ENCODE measurements at regions not wholly inside any gene's neighbourhood (a gene's known extent, or its start where the extent isn't known, plus 50 kb on each side); places are given as distances from the start of the nearest gene placed in this dataset.

GRCh38 chr10:128481152-128481840, 355.1 kb upstream of the MKI67 start:
- peaks cover 0 to 3% of the 10 kb centered on the region in 2 donors for H3K9me3 ChIP-seq (replicated peaks in 1 of 2; ENCODE audit: control insufficient read depth in 2 of 2, insufficient read depth in 1 of 2, low read depth in 1 of 2, low read length in 2 of 2)
- H4K8ac ChIP-seq (ENCODE audit: low read depth, low read length) = no peak overlapping the region
- H2AK5ac ChIP-seq (ENCODE audit: low read depth, low read length) = no peak overlapping the region
- no peak overlapping the region for H3K14ac ChIP-seq (ENCODE audit: low read length)
- H2AFZ ChIP-seq (ENCODE audit: low read length) = no peak overlapping the region
- H3K27ac ChIP-seq (replicated peaks; ENCODE audit: low read length) = no peak overlapping the region
- H3K4ac ChIP-seq (ENCODE audit: low read length) = no peak overlapping the region
- H3K27me3 ChIP-seq (ENCODE audit: control insufficient read depth in 3 of 3, insufficient read depth in 3 of 3, low read depth in 1 of 3, low read length in 3 of 3) = no peaks in the 10 kb centered on the region
- no peak for DNase-seq (ENCODE audit: low spot score)
- H2BK15ac ChIP-seq (ENCODE audit: low read length) = no peak overlapping the region
- no peaks in the 10 kb centered on the region for H3K36me3 ChIP-seq (replicated peaks in 1 of 2; ENCODE audit: control insufficient read depth in 2 of 2, insufficient read depth in 2 of 2, low read length in 2 of 2)
- H3K4me3 ChIP-seq (ENCODE audit: low read length in 2 of 2) = no peak overlapping the region
- no peak overlapping the region for H2BK5ac ChIP-seq (ENCODE audit: low read length)
- WGBS, 2 donors (ENCODE audit: extremely low coverage in 2 of 2, insufficient read length in 2 of 2, insufficient replicate concordance in 1 of 2) = no CpG with 5 or more reads among the region's 21 CpGs
- no peak overlapping the region for H3K18ac ChIP-seq (ENCODE audit: low read length)
- H2BK120ac ChIP-seq (ENCODE audit: low read depth, low read length) = no peak overlapping the region
- no peaks in the 10 kb centered on the region for H3K4me1 ChIP-seq (ENCODE audit: control insufficient read depth in 2 of 2, insufficient read depth in 1 of 2, low read depth in 1 of 2, low read length in 2 of 2)
- no peak overlapping the region for H4K91ac ChIP-seq (ENCODE audit: low read depth, low read length, poor library complexity)
- no peak overlapping the region for H3K4me2 ChIP-seq (ENCODE audit: insufficient read depth, low read length, poor library complexity, severe bottlenecking)
- no peak overlapping the region for H3K23ac ChIP-seq (ENCODE audit: low read depth, low read length, poor library complexity)
- no peak overlapping the region for H2BK12ac ChIP-seq (ENCODE audit: low read length)
- no peak overlapping the region for H3K9ac ChIP-seq (ENCODE audit: low read depth, low read length, poor library complexity)
- H3K79me1 ChIP-seq (ENCODE audit: low read depth, low read length) = no peaks in the 10 kb centered on the region

- Histone ChIP-seq H3K27ac (replicated peaks; ENCODE audit: low read length) (no peak overlapping the region), H3K9me3 (replicated peaks in 1 of 2; ENCODE audit: control insufficient read depth in 2 of 2, insufficient read depth in 1 of 2, low read depth in 1 of 2, low read length in 2 of 2) (peaks cover 0 to 3% of the 10 kb centered on the region in 2 donors), H2AFZ (ENCODE audit: low read length) (no peak overlapping the region), H3K18ac (ENCODE audit: low read length) (peak overlapping the region; percentile 6), H3K4me1 (ENCODE audit: control insufficient read depth in 2 of 2, insufficient read depth in 1 of 2, low read depth in 1 of 2, low read length in 2 of 2) (no peaks in the 10 kb centered on the region), H4K91ac (ENCODE audit: low read depth, low read length, poor library complexity) (no peak overlapping the region), H4K8ac (ENCODE audit: low read depth, low read length) (no peak overlapping the region), H3K27me3 (ENCODE audit: control insufficient read depth in 3 of 3, insufficient read depth in 3 of 3, low read depth in 1 of 3, low read length in 3 of 3) (no peaks in the 10 kb centered on the region), H3K4ac (ENCODE audit: low read length) (no peak overlapping the region), H2BK12ac (ENCODE audit: low read length) (no peak overlapping the region), H3K9ac (ENCODE audit: low read depth, low read length, poor library complexity) (no peak overlapping the region), H2BK120ac (ENCODE audit: low read depth, low read length) (no peak overlapping the region), H3K4me3 (ENCODE audit: low read length in 2 of 2) (no peak overlapping the region), H2BK15ac (ENCODE audit: low read length) (no peak overlapping the region), H3K4me2 (ENCODE audit: insufficient read depth, low read length, poor library complexity, severe bottlenecking) (no peak overlapping the region), H3K79me1 (ENCODE audit: low read depth, low read length) (no peaks in the 10 kb centered on the region), H2BK5ac (ENCODE audit: low read length) (no peak overlapping the region), H3K36me3 (replicated peaks in 1 of 2; ENCODE audit: control insufficient read depth in 2 of 2, insufficient read depth in 2 of 2, low read length in 2 of 2) (no peaks in the 10 kb centered on the region), H3K14ac (ENCODE audit: low read length) (no peak overlapping the region), H3K23ac (ENCODE audit: low read depth, low read length, poor library complexity) (no peak overlapping the region), H2AK5ac (ENCODE audit: low read depth, low read length) (no peak overlapping the region)
- no peak for DNase-seq (ENCODE audit: low spot score)
- no CpG with 5 or more reads among the region's 7 CpGs for WGBS, 2 donors (ENCODE audit: extremely low coverage in 2 of 2, insufficient read length in 2 of 2, insufficient replicate concordance in 1 of 2)
These were observed 355.8 kb upstream of the MKI67 start for GRCh38 chr10:128482052-128482451.

DNA sequence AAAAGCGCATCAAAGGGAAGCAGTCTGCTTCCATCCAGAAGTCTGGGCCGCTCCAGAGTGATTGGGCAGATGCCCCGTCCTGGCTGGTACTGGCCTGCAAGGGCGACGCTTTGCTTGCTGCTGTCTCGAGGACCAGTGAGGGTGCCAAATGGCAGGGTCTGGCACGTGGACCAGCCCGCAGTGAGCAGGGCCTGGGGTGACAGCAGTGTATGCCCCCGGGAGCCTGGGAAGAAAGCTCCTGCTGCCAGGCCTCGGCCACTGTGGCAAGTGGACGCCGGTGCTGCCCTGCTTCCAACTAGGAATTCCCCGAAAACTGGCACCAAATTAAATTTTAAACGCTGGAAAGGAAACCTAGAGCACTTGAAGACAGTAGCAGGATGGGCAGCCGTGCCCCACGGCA, 357.0 kb upstream of the MKI67 start:
- no peaks in the 10 kb centered on the region for H3K4me1 ChIP-seq (ENCODE audit: control insufficient read depth in 2 of 2, insufficient read depth in 1 of 2, low read depth in 1 of 2, low read length in 2 of 2)
- no peak overlapping the region for H2BK120ac ChIP-seq (ENCODE audit: low read depth, low read length)
- WGBS, 2 donors (ENCODE audit: extremely low coverage in 2 of 2, insufficient read length in 2 of 2, insufficient replicate concordance in 1 of 2) = no CpG with 5 or more reads among the region's 16 CpGs
- no peaks in the 10 kb centered on the region for H3K79me1 ChIP-seq (ENCODE audit: low read depth, low read length)
- H3K4me3 ChIP-seq (ENCODE audit: low read length in 2 of 2) = no peak overlapping the region
- no peak overlapping the region for H3K18ac ChIP-seq (ENCODE audit: low read length)
- no peak overlapping the region for H2BK15ac ChIP-seq (ENCODE audit: low read length)
- peak overlapping the region; percentile 18 for H2AK5ac ChIP-seq (ENCODE audit: low read depth, low read length)
- H3K4ac ChIP-seq (ENCODE audit: low read length) = no peak overlapping the region
- H4K91ac ChIP-seq (ENCODE audit: low read depth, low read length, poor library complexity) = no peak overlapping the region
- H3K14ac ChIP-seq (ENCODE audit: low read length) = peak overlapping the region; percentile 78
- H3K27ac ChIP-seq (replicated peaks; ENCODE audit: low read length) = no peak overlapping the region
- no peak overlapping the region for H3K9ac ChIP-seq (ENCODE audit: low read depth, low read length, poor library complexity)
- no peak overlapping the region for H3K23ac ChIP-seq (ENCODE audit: low read depth, low read length, poor library complexity)
- H2BK5ac ChIP-seq (ENCODE audit: low read length) = no peak overlapping the region
- no peak overlapping the region for H2AFZ ChIP-seq (ENCODE audit: low read length)
- H4K8ac ChIP-seq (ENCODE audit: low read depth, low read length) = no peak overlapping the region
- H3K4me2 ChIP-seq (ENCODE audit: insufficient read depth, low read length, poor library complexity, severe bottlenecking) = no peak overlapping the region
- DNase-seq (ENCODE audit: low spot score) = no peak
- H3K36me3 ChIP-seq (replicated peaks in 1 of 2; ENCODE audit: control insufficient read depth in 2 of 2, insufficient read depth in 2 of 2, low read length in 2 of 2) = no peaks in the 10 kb centered on the region
- H3K9me3 ChIP-seq (replicated peaks in 1 of 2; ENCODE audit: control insufficient read depth in 2 of 2, insufficient read depth in 1 of 2, low read depth in 1 of 2, low read length in 2 of 2) = peaks cover 0 to 8% of the 10 kb centered on the region in 2 donors
- H2BK12ac ChIP-seq (ENCODE audit: low read length) = no peak overlapping the region
- H3K27me3 ChIP-seq (ENCODE audit: control insufficient read depth in 3 of 3, insufficient read depth in 3 of 3, low read depth in 1 of 3, low read length in 3 of 3) = no peaks in the 10 kb centered on the region

- Histone ChIP-seq H4K8ac (ENCODE audit: low read depth, low read length) (no peak overlapping the region), H2BK15ac (ENCODE audit: low read length) (no peak overlapping the region), H2BK12ac (ENCODE audit: low read length) (no peak overlapping the region), H3K4ac (ENCODE audit: low read length) (no peak overlapping the region), H3K79me1 (ENCODE audit: low read depth, low read length) (no peaks in the 10 kb centered on the region), H3K27me3 (ENCODE audit: control insufficient read depth in 3 of 3, insufficient read depth in 3 of 3, low read depth in 1 of 3, low read length in 3 of 3) (no peaks in the 10 kb centered on the region), H3K9me3 (replicated peaks in 1 of 2; ENCODE audit: control insufficient read depth in 2 of 2, insufficient read depth in 1 of 2, low read depth in 1 of 2, low read length in 2 of 2) (peaks cover 0 to 8% of the 10 kb centered on the region in 2 donors), H2BK120ac (ENCODE audit: low read depth, low read length) (no peak overlapping the region), H2BK5ac (ENCODE audit: low read length) (no peak overlapping the region), H4K91ac (ENCODE audit: low read depth, low read length, poor library complexity) (no peak overlapping the region), H2AFZ (ENCODE audit: low read length) (no peak overlapping the region), H2AK5ac (ENCODE audit: low read depth, low read length) (no peak overlapping the region), H3K18ac (ENCODE audit: low read length) (no peak overlapping the region), H3K4me2 (ENCODE audit: insufficient read depth, low read length, poor library complexity, severe bottlenecking) (no peak overlapping the region), H3K4me1 (ENCODE audit: control insufficient read depth in 2 of 2, insufficient read depth in 1 of 2, low read depth in 1 of 2, low read length in 2 of 2) (no peaks in the 10 kb centered on the region), H3K14ac (ENCODE audit: low read length) (no peak overlapping the region), H3K27ac (replicated peaks; ENCODE audit: low read length) (no peak overlapping the region), H3K23ac (ENCODE audit: low read depth, low read length, poor library complexity) (no peak overlapping the region), H3K4me3 (ENCODE audit: low read length in 2 of 2) (no peak overlapping the region), H3K9ac (ENCODE audit: low read depth, low read length, poor library complexity) (no peak overlapping the region), H3K36me3 (replicated peaks in 1 of 2; ENCODE audit: control insufficient read depth in 2 of 2, insufficient read depth in 2 of 2, low read length in 2 of 2) (no peaks in the 10 kb centered on the region)
- WGBS, 2 donors (ENCODE audit: extremely low coverage in 2 of 2, insufficient read length in 2 of 2, insufficient replicate concordance in 1 of 2) = no CpG with 5 or more reads among the region's 5 CpGs
- DNase-seq (ENCODE audit: low spot score) = no peak
These were observed 357.8 kb upstream of the MKI67 start for GRCh38 chr10:128484041-128484440.

Measured in neuronal stem cell (in vitro differentiated cells).